ENCODE measurements at regions not wholly inside any gene's neighbourhood (a gene's known extent, or its start where the extent isn't known, plus 50 kb on each side); places are given as distances from the start of the nearest gene placed in this dataset.

GRCh38 chr11:80330264-80330663, 889.4 kb upstream of the TENM4 start:
- intact Hi-C loops (cut with micrococcal nuclease; ENCODE audit: unreplicated experiment) (no loop called here), in situ Hi-C loops (cut with HindIII; ENCODE audit: low pct_unique_long_range_greater_than_20kb, low sequenced_read_pairs) (no loop called here)
- no peaks in the 10 kb centered on the region for H3K4me1 ChIP-seq (ENCODE audit: control insufficient read depth, insufficient read depth, low read length)
- CTCF ChIA-PET = no interaction called here
- ATAC-seq = 0 out of 2 replicates have a peak, but pooled peaks have one; percentile 62
- BruUV-seq (replicated peaks) = no TSS peak
- no peaks in the 10 kb centered on the region for H3K9me3 ChIP-seq (ENCODE audit: control insufficient read depth, insufficient read depth, low read depth, low read length)
- POLR2A ChIA-PET = no interaction called here
- H3K27me3 ChIP-seq (ENCODE audit: control insufficient read depth, insufficient read depth, low read length) = no peaks in the 10 kb centered on the region
- no peak overlapping the region for H3K4me3 ChIP-seq (ENCODE audit: low read depth in 2 of 2, low read length in 2 of 2)
- H3K27ac ChIP-seq (ENCODE audit: low read length) = no peak overlapping the region
- no peaks in the 10 kb centered on the region for H3K36me3 ChIP-seq (ENCODE audit: control insufficient read depth, insufficient read depth, low read length)
- no peak for DNase-seq (ENCODE audit: low read depth, low spot score)
- no peak for TF ChIP-seq REST (IDR thresholded peaks at IDR 0.05; ENCODE audit: insufficient read depth in 1 of 2, low read depth in 2 of 2, low read length in 1 of 2)
- TF ChIP-seq, protein P1, sequence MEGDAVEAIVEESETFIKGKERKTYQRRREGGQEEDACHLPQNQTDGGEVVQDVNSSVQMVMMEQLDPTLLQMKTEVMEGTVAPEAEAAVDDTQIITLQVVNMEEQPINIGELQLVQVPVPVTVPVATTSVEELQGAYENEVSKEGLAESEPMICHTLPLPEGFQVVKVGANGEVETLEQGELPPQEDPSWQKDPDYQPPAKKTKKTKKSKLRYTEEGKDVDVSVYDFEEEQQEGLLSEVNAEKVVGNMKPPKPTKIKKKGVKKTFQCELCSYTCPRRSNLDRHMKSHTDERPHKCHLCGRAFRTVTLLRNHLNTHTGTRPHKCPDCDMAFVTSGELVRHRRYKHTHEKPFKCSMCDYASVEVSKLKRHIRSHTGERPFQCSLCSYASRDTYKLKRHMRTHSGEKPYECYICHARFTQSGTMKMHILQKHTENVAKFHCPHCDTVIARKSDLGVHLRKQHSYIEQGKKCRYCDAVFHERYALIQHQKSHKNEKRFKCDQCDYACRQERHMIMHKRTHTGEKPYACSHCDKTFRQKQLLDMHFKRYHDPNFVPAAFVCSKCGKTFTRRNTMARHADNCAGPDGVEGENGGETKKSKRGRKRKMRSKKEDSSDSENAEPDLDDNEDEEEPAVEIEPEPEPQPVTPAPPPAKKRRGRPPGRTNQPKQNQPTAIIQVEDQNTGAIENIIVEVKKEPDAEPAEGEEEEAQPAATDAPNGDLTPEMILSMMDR (IDR thresholded peaks at IDR 0.05) = no peak
- TF ChIP-seq TCF7L2 (IDR thresholded peaks at IDR 0.05; ENCODE audit: low read depth, low read length) = no peak
- TF ChIP-seq POLR2AphosphoS5 (IDR thresholded peaks at IDR 0.05; ENCODE audit: low read depth, low read length) = no peak
- TF ChIP-seq SIN3A (IDR thresholded peaks at IDR 0.05; ENCODE audit: borderline replicate concordance, insufficient read depth, low read depth, low read length) = no peak

GRCh38 chr11:80328774-80329173, 887.9 kb upstream of the TENM4 start:
- CTCF ChIA-PET = no interaction called here

More at GRCh38 chr11:80328774-80329173, 887.9 kb upstream of the TENM4 start:
- TF ChIP-seq POLR2AphosphoS5 (IDR thresholded peaks at IDR 0.05; ENCODE audit: low read depth, low read length) = no peak
- TF ChIP-seq, protein P1 (IDR thresholded peaks at IDR 0.05) = no peak
- TF ChIP-seq TCF7L2 (IDR thresholded peaks at IDR 0.05; ENCODE audit: low read depth, low read length) = no peak
- TF ChIP-seq SIN3A (IDR thresholded peaks at IDR 0.05; ENCODE audit: borderline replicate concordance, insufficient read depth, low read depth, low read length) = no peak
- no peak for TF ChIP-seq REST (IDR thresholded peaks at IDR 0.05; ENCODE audit: insufficient read depth in 1 of 2, low read depth in 2 of 2, low read length in 1 of 2)
- H3K4me1 ChIP-seq (ENCODE audit: control insufficient read depth, insufficient read depth, low read length) = no peaks in the 10 kb centered on the region
- in situ Hi-C loops (cut with HindIII; ENCODE audit: low pct_unique_long_range_greater_than_20kb, low sequenced_read_pairs) (no loop called here), intact Hi-C loops (cut with micrococcal nuclease; ENCODE audit: unreplicated experiment) (no loop called here)
- H3K4me3 ChIP-seq (ENCODE audit: low read depth in 2 of 2, low read length in 2 of 2) = no peak overlapping the region
- no peak overlapping the region for H3K27ac ChIP-seq (ENCODE audit: low read length)
- DNase-seq (ENCODE audit: low read depth, low spot score) = no peak
- no peaks in the 10 kb centered on the region for H3K9me3 ChIP-seq (ENCODE audit: control insufficient read depth, insufficient read depth, low read depth, low read length)
- no peaks in the 10 kb centered on the region for H3K27me3 ChIP-seq (ENCODE audit: control insufficient read depth, insufficient read depth, low read length)
- no peak for ATAC-seq
- BruUV-seq (replicated peaks) = no TSS peak
- no peaks in the 10 kb centered on the region for H3K36me3 ChIP-seq (ENCODE audit: control insufficient read depth, insufficient read depth, low read length)
- POLR2A ChIA-PET = no interaction called here

Measured in Panc1 (cell line).